GM19463 (cell line): ENCODE measurements at regions not wholly inside any gene's neighbourhood (a gene's known extent, or its start where the extent isn't known, plus 50 kb on each side); places are given as distances from the start of the nearest gene placed in this dataset.
A peak's percentile ranks its signal among the peaks of the same experiment; 100 is the strongest.

Experiments
- ATAC-seq: cut with Tn5 transposase; IDR thresholded peaks from one replicate; pipeline ENCODE4 v1.9.1; 2021; ENCODE audit warnings: mild to moderate bottlenecking, moderate library complexity; ENCODE audit not compliant: unreplicated experiment

DNA sequence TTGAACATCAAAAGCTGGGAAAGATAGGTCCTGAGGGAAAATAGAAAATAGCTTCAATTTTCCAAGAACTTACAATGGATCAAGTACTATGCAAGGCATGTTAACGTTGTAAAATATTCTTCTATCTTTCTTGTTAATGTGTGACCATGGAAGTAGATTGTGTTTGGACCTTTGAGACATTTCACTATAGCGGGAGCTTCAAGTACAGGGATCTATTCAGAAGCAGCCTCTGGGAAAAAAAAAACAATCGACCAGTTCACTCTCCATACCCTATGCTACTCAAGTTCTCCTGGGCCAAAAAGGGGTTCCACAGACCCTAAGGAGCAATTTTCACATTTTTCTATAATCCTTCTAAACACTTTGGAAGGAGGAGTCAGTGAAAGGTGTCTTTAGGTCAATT, 54.1 kb upstream of the ATP10B start:
- ATAC-seq = no peak

GRCh38 chr5:160905285-160905684, 53.3 kb upstream of the ATP10B start:
- peak; percentile 69 for ATAC-seq

DNA sequence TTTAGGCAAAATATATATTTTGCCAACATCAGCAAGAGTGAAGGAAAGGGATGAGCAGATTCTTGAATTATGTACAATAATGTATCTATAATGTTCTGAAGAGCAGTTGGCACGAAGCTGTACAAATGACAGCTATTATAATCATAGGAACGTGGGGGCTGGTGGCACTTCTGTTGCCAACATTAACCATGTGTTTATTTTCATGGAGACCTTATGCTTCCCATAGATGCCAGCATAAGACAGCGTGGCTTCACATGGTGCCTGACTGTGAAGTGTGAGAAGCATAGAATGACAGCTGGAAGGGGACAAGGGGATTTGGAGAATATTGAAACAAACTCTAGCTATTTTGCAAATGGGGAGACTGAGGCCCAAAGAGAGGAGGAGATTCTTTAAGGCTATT, 52.6 kb upstream of the ATP10B start:
- no peak for ATAC-seq

- ATAC-seq = no peak
These were observed 51.5 kb upstream of the ATP10B start for GRCh38 chr5:160903551-160903950.

DNA sequence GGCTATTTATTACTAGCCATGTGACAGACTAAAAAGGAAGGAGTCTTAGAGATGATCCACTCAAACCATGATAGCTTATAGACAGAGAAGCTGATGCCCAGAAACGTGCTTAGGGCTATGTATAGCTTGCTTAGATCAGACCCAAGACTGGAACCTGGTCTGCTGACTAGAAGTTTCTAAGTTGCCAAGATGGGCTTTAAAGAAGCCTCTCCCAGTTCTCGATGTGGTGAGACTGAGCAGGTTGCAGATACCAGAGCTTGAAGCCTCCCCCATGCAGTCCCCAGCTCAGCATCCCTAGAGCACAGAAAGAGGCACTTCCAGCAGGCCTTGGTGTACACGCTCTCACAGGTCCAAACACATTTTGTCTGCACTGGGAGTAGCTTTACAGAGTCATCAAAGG, 51.1 kb upstream of the ATP10B start:
- ATAC-seq = no peak
